PC-9 (cell line): ENCODE measurements at regions not wholly inside any gene's neighbourhood (a gene's known extent, or its start where the extent isn't known, plus 50 kb on each side); places are given as distances from the start of the nearest gene placed in this dataset.

Experiments
- BruUV-seq: library from RNA; stranded (reverse); fragments of 400-500 nt; replicated peaks from 2 replicates; lab custom pipeline; 2021; lab: Mats Ljungman, UMichigan
- CTCF ChIA-PET: fragments of 300-600 bp; sonication (Branson Sonifier 250); formaldehyde crosslinking; loops from one replicate; lab custom pipeline; 2022; ENCODE audit warnings: antibody characterized with exemption; lab: Charles Lee
- POLR2A ChIA-PET: fragments of 300-600 bp; sonication (Branson Sonifier 250); formaldehyde crosslinking; loops from one replicate; lab custom pipeline; 2022; ENCODE audit warnings: antibody characterized with exemption; ENCODE audit not compliant: unreplicated experiment; lab: Charles Lee
- DNase-seq, 2 experiments: peaks; one replicate each; pipeline versions ENCODE4 v3.0.0 to v3.0.0-alpha.2; 2015 to 2022; ENCODE audit warnings: mixed read lengths in 1 of 2
- H2AFZ ChIP-seq: fragments of 200-600 bp; sonication (generic); 2 replicates; pipeline ENCODE4 v1.8.1; 2017; ENCODE audit warnings: antibody characterized with exemption
- H3F3A ChIP-seq: fragments of 200-600 bp; sonication (generic); 2 replicates; pipeline ENCODE4 v1.8.1; 2017; ENCODE audit warnings: antibody characterized with exemption, mild to moderate bottlenecking, low read depth; ENCODE audit not compliant: insufficient read depth
- H3K27ac ChIP-seq: fragments of 200-600 bp; sonication (generic); 2 replicates; pipeline ENCODE4 v1.6.1; 2016; ENCODE audit warnings: mixed run types
- H3K27me3 ChIP-seq: fragments of 200-600 bp; sonication (generic); 2 replicates; pipeline ENCODE4 v1.6.1; 2016; ENCODE audit warnings: low read depth, mixed run types; ENCODE audit not compliant: insufficient read depth
- H3K36me3 ChIP-seq: fragments of 200-600 bp; sonication (generic); 2 replicates; pipeline ENCODE4 v1.6.1; 2016; ENCODE audit warnings: low read depth, mixed run types
- H3K4me1 ChIP-seq: fragments of 200-600 bp; sonication (generic); replicated peaks from 2 replicates; pipeline ENCODE4 v1.6.1; 2016; ENCODE audit warnings: mixed run types; ENCODE audit not compliant: insufficient read depth
- H3K4me2 ChIP-seq: fragments of 200-600 bp; sonication (generic); 2 replicates; pipeline ENCODE4 v1.6.1; 2017; ENCODE audit warnings: mixed run types
- H3K4me3 ChIP-seq: fragments of 200-600 bp; sonication (generic); 2 replicates; pipeline ENCODE4 v1.6.1; 2016; ENCODE audit warnings: mixed run types
- H3K79me2 ChIP-seq: fragments of 200-600 bp; sonication (generic); 2 replicates; pipeline ENCODE4 v1.6.1; 2017; ENCODE audit warnings: low read depth, mixed run types
- H3K9me2 ChIP-seq: fragments of 200-600 bp; sonication (generic); 2 replicates; pipeline ENCODE4 v1.8.1; 2017; ENCODE audit warnings: mild to moderate bottlenecking; ENCODE audit not compliant: insufficient read depth
- H3K9me3 ChIP-seq: fragments of 200-600 bp; sonication (generic); 2 replicates; pipeline ENCODE4 v1.8.1; 2016; ENCODE audit warnings: low read depth; ENCODE audit not compliant: insufficient read depth
- H4K20me1 ChIP-seq: fragments of 200-600 bp; sonication (generic); 2 replicates; pipeline ENCODE4 v1.8.1; 2017; ENCODE audit not compliant: insufficient read depth
- CTCF ChIP-seq: fragments of 200-600 bp; sonication (generic); conservative IDR thresholded peaks from 2 replicates; pipeline ENCODE4 v1.6.1; 2017; ENCODE audit warnings: mixed run types, antibody characterized with exemption, mild to moderate bottlenecking, moderate library complexity
- EZH2 ChIP-seq: fragments of 200-600 bp; sonication (generic); IDR thresholded peaks from 2 replicates; pipeline ENCODE4 v1.8.0; 2017; ENCODE audit warnings: antibody characterized with exemption, low read depth
- intact Hi-C: fragments of 100-400 bp; cut with micrococcal nuclease; formaldehyde crosslinking; loops from one replicate; pipeline ENCODE4 v1.10.0; 2022; ENCODE audit not compliant: unreplicated experiment

- intact Hi-C loops: no loop called here
- H3K27ac ChIP-seq: no peak overlapping the region
- H3K9me3 ChIP-seq: no peaks in the 10 kb centered on the region
- H3F3A ChIP-seq: no peaks in the 10 kb centered on the region
- H3K36me3 ChIP-seq: no peaks in the 10 kb centered on the region
- H3K4me2 ChIP-seq: no peak overlapping the region
- TF ChIP-seq EZH2 (no peak), CTCF (no peak)
- H3K4me1 ChIP-seq: no peaks in the 10 kb centered on the region
- no peaks in the 10 kb centered on the region for H3K79me2 ChIP-seq
- no peaks in the 10 kb centered on the region for H3K9me2 ChIP-seq
- no peaks in the 10 kb centered on the region for H4K20me1 ChIP-seq
- no peak overlapping the region for H2AFZ ChIP-seq
- POLR2A ChIA-PET: no interaction called here
- no TSS peak for BruUV-seq
- no peak for DNase-seq
- H3K27me3 ChIP-seq: peaks cover 96% of the 10 kb centered on the region
- CTCF ChIA-PET: no interaction called here
- no peak overlapping the region for H3K4me3 ChIP-seq
Measured at GRCh38 chr5:2291146-2291840, 408.6 kb upstream of the IRX4 start.

GRCh38 chr5:2289380-2289779 is 406.7 kb upstream of the IRX4 start:
- H4K20me1 ChIP-seq: no peaks in the 10 kb centered on the region
- no peaks in the 10 kb centered on the region for H3K36me3 ChIP-seq
- no peak overlapping the region for H3K27ac ChIP-seq
- no peaks in the 10 kb centered on the region for H3K4me1 ChIP-seq
- H3K9me3 ChIP-seq: no peaks in the 10 kb centered on the region
- H3K4me3 ChIP-seq: no peak overlapping the region
- no peak overlapping the region for H3K4me2 ChIP-seq
- intact Hi-C loops: no loop called here
- no TSS peak for BruUV-seq
- no peaks in the 10 kb centered on the region for H3F3A ChIP-seq
- H3K27me3 ChIP-seq: peaks cover 90% of the 10 kb centered on the region
- no peaks in the 10 kb centered on the region for H3K9me2 ChIP-seq
- H3K79me2 ChIP-seq: no peaks in the 10 kb centered on the region
- POLR2A ChIA-PET: no interaction called here
- no peak for TF ChIP-seq CTCF
- no peak for TF ChIP-seq EZH2
- CTCF ChIA-PET: no interaction called here
- H2AFZ ChIP-seq: no peak overlapping the region
- DNase-seq: no peak

- intact Hi-C loops: no loop called here
- DNase-seq: no peak
- H3K79me2 ChIP-seq: no peaks in the 10 kb centered on the region
- H3K27ac ChIP-seq: no peak overlapping the region
- no peaks in the 10 kb centered on the region for H3K9me3 ChIP-seq
- CTCF ChIA-PET: no interaction called here
- H3K9me2 ChIP-seq: no peaks in the 10 kb centered on the region
- no peaks in the 10 kb centered on the region for H3F3A ChIP-seq
- no peak overlapping the region for H2AFZ ChIP-seq
- no peak overlapping the region for H3K4me2 ChIP-seq
- no peaks in the 10 kb centered on the region for H3K36me3 ChIP-seq
- H4K20me1 ChIP-seq: no peaks in the 10 kb centered on the region
- no peaks in the 10 kb centered on the region for H3K4me1 ChIP-seq
- no TSS peak for BruUV-seq
- H3K27me3 ChIP-seq: peaks cover 90% of the 10 kb centered on the region
- H3K4me3 ChIP-seq: no peak overlapping the region
- TF ChIP-seq EZH2 (no peak), CTCF (no peak)
- POLR2A ChIA-PET: no interaction called here
Measured at GRCh38 chr5:2288968-2289367, 406.2 kb upstream of the IRX4 start.
